GM12878 (cell line): ENCODE measurements at regions not wholly inside any gene's neighbourhood (a gene's known extent, or its start where the extent isn't known, plus 50 kb on each side); places are given as distances from the start of the nearest gene placed in this dataset.

Experiments
- ATAC-seq: fragments of 200-7000 bp; cut with Tn5 transposase; 3 replicates; pipeline ENCODE4 v1.9.1; 2020; ENCODE audit warnings: mild to moderate bottlenecking, moderate library complexity
- BruUV-seq: library from RNA; stranded (reverse); fragments of 400-500 nt; replicated peaks from 2 replicates; lab custom pipeline; 2021; lab: Mats Ljungman, UMichigan
- CTCF ChIA-PET: fragments of 300-600 bp; sonication (Branson Sonifier 250); formaldehyde crosslinking; extraction: SDS; loops from one replicate; lab custom pipeline; 2021; ENCODE audit warnings: inconsistent platforms; lab: Yijun Ruan, JAX
- POLR2A ChIA-PET: fragments of 350-600 bp; formaldehyde crosslinking; extraction: SDS; loops from one replicate; lab custom pipeline; 2021; ENCODE audit warnings: inconsistent platforms; lab: Charles Lee
- RAD21 ChIA-PET: fragments of 300-600 bp; sonication (Branson Sonifier 250); formaldehyde crosslinking; loops from one replicate; lab custom pipeline; 2023; ENCODE audit warnings: antibody characterized with exemption; ENCODE audit not compliant: unreplicated experiment; lab: Charles Lee
- SMC1A ChIA-PET: fragments of 300-600 bp; sonication (Branson Sonifier 250); formaldehyde crosslinking; loops from one replicate; lab custom pipeline; 2023; ENCODE audit not compliant: unreplicated experiment, uncharacterized antibody; lab: Charles Lee
- DNase-seq: peaks from one replicate; pipeline ENCODE4 v3.0.0-alpha.2; 2011; ENCODE audit warnings: low read depth, low spot score
- FAIRE-seq: peaks from 3 replicates; lab custom pipeline; 2011; peaks lifted over from hg19 to GRCh38; lab: Jason Lieb, UNC
- H2AFZ ChIP-seq: 2 replicates; pipeline ENCODE4 v1.6.0; 2011; ENCODE audit warnings: low read depth, low read length, control low read depth; ENCODE audit not compliant: control insufficient read depth
- H3K27ac ChIP-seq: 2 replicates; pipeline ENCODE4 v1.5.1; 2011; ENCODE audit warnings: control low read depth; ENCODE audit not compliant: control insufficient read depth, insufficient read depth
- H3K27me3 ChIP-seq, 2 experiments: replicated peaks in 1 of 2; 2 replicates each; pipeline versions ENCODE4 v1.6.0 to v1.6.1; 2011; ENCODE audit warnings: low read length in 1 of 2; ENCODE audit not compliant: control insufficient read depth in 2 of 2, insufficient read depth in 2 of 2
- H3K36me3 ChIP-seq, 2 experiments: 2 replicates each; pipeline ENCODE4 v1.5.1; 2011; ENCODE audit warnings: low read length in 1 of 2; ENCODE audit not compliant: control insufficient read depth in 2 of 2, insufficient read depth in 2 of 2
- H3K4me1 ChIP-seq: 2 replicates; pipeline ENCODE4 v1.6.1; 2011; ENCODE audit warnings: mild to moderate bottlenecking, low read length, moderate library complexity, mixed read lengths; ENCODE audit not compliant: control insufficient read depth, insufficient read depth
- H3K4me2 ChIP-seq: 2 replicates; pipeline ENCODE4 v1.6.0; 2011; ENCODE audit warnings: control low read depth; ENCODE audit not compliant: control insufficient read depth, insufficient read depth
- H3K4me3 ChIP-seq: fragments of 200-600 bp; sonication (generic); 2 replicates; pipeline ENCODE4 v1.5.1; 2016
- H3K79me2 ChIP-seq: 2 replicates; pipeline ENCODE4 v1.6.0; 2011; ENCODE audit warnings: low read length; ENCODE audit not compliant: control insufficient read depth, insufficient read depth
- H3K9ac ChIP-seq: 2 replicates; pipeline ENCODE4 v1.8.0; 2011; ENCODE audit warnings: low read length, control low read depth, mixed read lengths; ENCODE audit not compliant: control insufficient read depth, insufficient read depth
- H3K9me3 ChIP-seq: replicated peaks from 3 replicates; pipeline ENCODE4 v1.5.1; 2011; ENCODE audit warnings: mild to moderate bottlenecking, low read length; ENCODE audit not compliant: control insufficient read depth, insufficient read depth
- H4K20me1 ChIP-seq: 2 replicates; pipeline ENCODE4 v1.6.0; 2011; ENCODE audit not compliant: control insufficient read depth, insufficient read depth
- CBX5 ChIP-seq: sonication (generic); IDR thresholded peaks from 2 replicates; pipeline ENCODE4 v1.6.1; 2016; ENCODE audit warnings: low read depth, moderate library complexity, mild to moderate bottlenecking, inconsistent platforms
- SREBF2 ChIP-seq: IDR thresholded peaks from 2 replicates; pipeline ENCODE4 v1.6.1; 2012; ENCODE audit warnings: mild to moderate bottlenecking, low read length
- SUZ12 ChIP-seq: fragments of 200-600 bp; sonication (generic); IDR thresholded peaks from one replicate; pipeline ENCODE4 v1.6.1; 2018; ENCODE audit warnings: antibody characterized with exemption, mild to moderate bottlenecking; ENCODE audit not compliant: unreplicated experiment
- ZSCAN29 ChIP-seq: fragments of 450-650 bp; IDR thresholded peaks from 2 replicates; pipeline ENCODE4 v1.6.1; 2017; ENCODE audit warnings: mild to moderate bottlenecking, moderate library complexity
- WGBS: methylation state at CpG from one replicate; pipeline ENCODE4 v1.1.6; 2016; ENCODE audit warnings: low lambda C conversion rate; ENCODE audit not compliant: insufficient replicate concordance, insufficient coverage; ENCODE audit errors: missing lambda C conversion rate; 5-methylcytosine and 5-hydroxymethylcytosine counted together
- in situ Hi-C: fragments of 300-500 bp; cut with MboI; formaldehyde crosslinking; loops from 9 replicates; pipeline ENCODE4 v1.14.3; 2018; ENCODE audit warnings: mixed read lengths
- intact Hi-C: fragments of 100-400 bp; cut with micrococcal nuclease; formaldehyde crosslinking; loops from one replicate; pipeline ENCODE4 v1.14.2; 2022; ENCODE audit not compliant: unreplicated experiment
- TF ChIP-seq, protein P1 (sequence below): IDR thresholded peaks from 2 replicates; pipeline ENCODE4 v1.6.1; 2012; ENCODE audit warnings: low read depth, low read length, improper control_type of control experiment
- TF ChIP-seq, protein P2 (sequence below): IDR thresholded peaks from 2 replicates; pipeline ENCODE4 v1.6.1; 2011; ENCODE audit warnings: borderline replicate concordance, low read depth, mild to moderate bottlenecking, moderate library complexity, low read length; ENCODE audit not compliant: insufficient read depth, poor library complexity, severe bottlenecking
- TF ChIP-seq, protein P3 (sequence below): fragments of 450-650 bp; IDR thresholded peaks from 2 replicates; pipeline ENCODE4 v1.6.1; 2016; ENCODE audit warnings: mild to moderate bottlenecking

DNA sequence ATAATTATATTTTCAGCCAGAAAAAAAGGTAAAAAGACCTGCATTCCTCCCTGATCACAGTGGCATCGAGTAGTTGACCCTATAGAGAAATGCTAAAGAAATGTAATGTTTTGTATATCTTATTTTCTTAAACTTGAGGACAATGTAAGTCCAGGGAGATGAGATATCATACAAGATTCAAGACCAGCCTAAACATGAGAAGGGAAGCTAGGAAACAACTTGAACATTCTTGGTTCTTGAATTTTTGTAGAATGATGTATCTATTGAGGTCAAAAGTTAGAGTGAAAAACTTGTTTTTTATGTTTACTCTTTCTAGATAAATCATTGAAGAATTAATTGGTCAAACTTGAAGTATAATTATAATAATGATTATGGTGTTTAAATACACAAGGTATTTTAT, 497.7 kb upstream of the TBL1XR1 start (continued):
- TF ChIP-seq, protein P1, sequence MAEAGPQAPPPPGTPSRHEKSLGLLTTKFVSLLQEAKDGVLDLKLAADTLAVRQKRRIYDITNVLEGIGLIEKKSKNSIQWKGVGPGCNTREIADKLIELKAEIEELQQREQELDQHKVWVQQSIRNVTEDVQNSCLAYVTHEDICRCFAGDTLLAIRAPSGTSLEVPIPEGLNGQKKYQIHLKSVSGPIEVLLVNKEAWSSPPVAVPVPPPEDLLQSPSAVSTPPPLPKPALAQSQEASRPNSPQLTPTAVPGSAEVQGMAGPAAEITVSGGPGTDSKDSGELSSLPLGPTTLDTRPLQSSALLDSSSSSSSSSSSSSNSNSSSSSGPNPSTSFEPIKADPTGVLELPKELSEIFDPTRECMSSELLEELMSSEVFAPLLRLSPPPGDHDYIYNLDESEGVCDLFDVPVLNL = no peak
- TF ChIP-seq SUZ12 (no peak), SREBF2 (no peak)

DNA sequence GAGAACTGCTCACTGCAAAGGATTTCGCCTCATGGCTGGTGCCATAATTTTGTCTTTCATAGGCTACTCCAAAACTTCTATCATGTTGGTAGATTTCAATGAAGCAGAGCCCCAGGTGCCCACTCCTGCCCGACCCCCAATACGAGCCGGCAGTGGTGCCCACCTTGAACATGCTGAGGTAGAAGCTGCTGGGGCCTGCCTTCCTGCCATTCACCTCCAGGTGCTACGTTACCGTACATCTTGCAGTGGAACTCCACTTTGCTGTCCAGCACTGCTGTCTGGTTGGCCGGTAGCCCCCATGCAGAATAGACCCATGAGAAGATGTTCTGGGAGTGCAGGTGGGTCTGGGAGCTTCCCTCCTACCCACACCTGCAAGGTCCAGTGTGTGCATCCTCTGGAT, 502.8 kb upstream of the TBL1XR1 start:
- no peak overlapping the region for H3K4me2 ChIP-seq
- H3K27me3 ChIP-seq = peaks cover 0 to 2% of the 10 kb centered on the region in 2 experiments; a peak in 1 of 4 replicates
- H3K4me3 ChIP-seq = no peak overlapping the region
- no peak for FAIRE-seq
- CTCF ChIA-PET = no interaction called here
- SMC1A ChIA-PET = interaction anchor here (2.6 kb wide), 1 partner anchor 10 kb away, joined by 8 read pairs; no protein-coding TSS in a partner anchor
- WGBS = 51% methylated on average over 7 of the region's 7 CpGs
- no peak for TF ChIP-seq CBX5
- TF ChIP-seq, protein P2, sequence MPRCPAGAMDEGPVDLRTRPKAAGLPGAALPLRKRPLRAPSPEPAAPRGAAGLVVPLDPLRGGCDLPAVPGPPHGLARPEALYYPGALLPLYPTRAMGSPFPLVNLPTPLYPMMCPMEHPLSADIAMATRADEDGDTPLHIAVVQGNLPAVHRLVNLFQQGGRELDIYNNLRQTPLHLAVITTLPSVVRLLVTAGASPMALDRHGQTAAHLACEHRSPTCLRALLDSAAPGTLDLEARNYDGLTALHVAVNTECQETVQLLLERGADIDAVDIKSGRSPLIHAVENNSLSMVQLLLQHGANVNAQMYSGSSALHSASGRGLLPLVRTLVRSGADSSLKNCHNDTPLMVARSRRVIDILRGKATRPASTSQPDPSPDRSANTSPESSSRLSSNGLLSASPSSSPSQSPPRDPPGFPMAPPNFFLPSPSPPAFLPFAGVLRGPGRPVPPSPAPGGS = no peak
- no peak for TF ChIP-seq ZSCAN29
- TF ChIP-seq, protein P3, sequence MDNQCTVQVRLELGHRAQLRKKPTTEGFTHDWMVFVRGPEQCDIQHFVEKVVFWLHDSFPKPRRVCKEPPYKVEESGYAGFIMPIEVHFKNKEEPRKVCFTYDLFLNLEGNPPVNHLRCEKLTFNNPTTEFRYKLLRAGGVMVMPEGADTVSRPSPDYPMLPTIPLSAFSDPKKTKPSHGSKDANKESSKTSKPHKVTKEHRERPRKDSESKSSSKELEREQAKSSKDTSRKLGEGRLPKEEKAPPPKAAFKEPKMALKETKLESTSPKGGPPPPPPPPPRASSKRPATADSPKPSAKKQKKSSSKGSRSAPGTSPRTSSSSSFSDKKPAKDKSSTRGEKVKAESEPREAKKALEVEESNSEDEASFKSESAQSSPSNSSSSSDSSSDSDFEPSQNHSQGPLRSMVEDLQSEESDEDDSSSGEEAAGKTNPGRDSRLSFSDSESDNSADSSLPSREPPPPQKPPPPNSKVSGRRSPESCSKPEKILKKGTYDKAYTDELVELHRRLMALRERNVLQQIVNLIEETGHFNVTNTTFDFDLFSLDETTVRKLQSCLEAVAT = no peak
- no peak overlapping the region for H3K9ac ChIP-seq
- no peak for DNase-seq
- POLR2A ChIA-PET = no interaction called here
- H3K9me3 ChIP-seq = no peaks in the 10 kb centered on the region
- H3K36me3 ChIP-seq = no peaks in the 10 kb centered on the region
- RAD21 ChIA-PET = no interaction called here
- no peak overlapping the region for H2AFZ ChIP-seq
- H4K20me1 ChIP-seq = no peaks in the 10 kb centered on the region
- in situ Hi-C loops (no loop called here), intact Hi-C loops (no loop called here)
- ATAC-seq = no peak
- H3K4me1 ChIP-seq = no peaks in the 10 kb centered on the region
- no peaks in the 10 kb centered on the region for H3K79me2 ChIP-seq
- no TSS peak for BruUV-seq
- no peak overlapping the region for H3K27ac ChIP-seq
